Karpas-422 (cell line): ENCODE measurements at regions not wholly inside any gene's neighbourhood (a gene's known extent, or its start where the extent isn't known, plus 50 kb on each side); places are given as distances from the start of the nearest gene placed in this dataset.
"Not testable (repeated sequence)": the region's sequence is repeated elsewhere in the genome, so short reads cannot be mapped to it uniquely, and the experiment has no call there.

ENCODE experiments used
- DNase-seq: peaks from one replicate; pipeline ENCODE4 v3.0.0-alpha.2; 2015
- H2AFZ ChIP-seq: fragments of 200-600 bp; sonication (generic); 2 replicates; pipeline ENCODE4 v1.6.1; 2014; ENCODE audit warnings: antibody characterized with exemption, low read length, mixed read lengths
- H3K27ac ChIP-seq: fragments of 200-600 bp; sonication (generic); 2 replicates; pipeline ENCODE4 v1.5.1; 2014; ENCODE audit warnings: mild to moderate bottlenecking, low read length, moderate library complexity
- H3K27me3 ChIP-seq: fragments of 200-600 bp; sonication (generic); 2 replicates; pipeline ENCODE4 v1.6.1; 2014; ENCODE audit warnings: low read length, mixed read lengths
- H3K36me3 ChIP-seq: fragments of 200-600 bp; sonication (generic); 2 replicates; pipeline ENCODE4 v1.6.1; 2014; ENCODE audit warnings: low read length, mixed read lengths; ENCODE audit not compliant: insufficient read depth
- H3K4me1 ChIP-seq: fragments of 200-600 bp; sonication (generic); 2 replicates; pipeline ENCODE4 v1.6.1; 2014; ENCODE audit warnings: mild to moderate bottlenecking, low read length, mixed read lengths
- H3K4me2 ChIP-seq: fragments of 200-600 bp; sonication (generic); 2 replicates; pipeline ENCODE4 v1.6.1; 2014; ENCODE audit warnings: low read length, low read depth, mild to moderate bottlenecking; ENCODE audit not compliant: poor library complexity, severe bottlenecking
- H3K4me3 ChIP-seq: fragments of 200-600 bp; sonication (generic); 2 replicates; pipeline ENCODE4 v1.5.1; 2014; ENCODE audit warnings: mild to moderate bottlenecking, antibody characterized with exemption, low read length, mixed read lengths
- H3K79me2 ChIP-seq: fragments of 200-600 bp; sonication (generic); 2 replicates; pipeline ENCODE4 v1.6.1; 2014; ENCODE audit warnings: mild to moderate bottlenecking, low read length, mixed read lengths
- H3K9ac ChIP-seq: fragments of 200-600 bp; sonication (generic); 2 replicates; pipeline ENCODE4 v1.6.0; 2014; ENCODE audit warnings: low read length
- H3K9me2 ChIP-seq: fragments of 200-600 bp; sonication (generic), shearing (Covaris generic); replicated peaks from 2 replicates; pipeline ENCODE4 v1.6.0; 2014; ENCODE audit warnings: mild to moderate bottlenecking, low read length, moderate library complexity; ENCODE audit not compliant: insufficient read depth
- H3K9me3 ChIP-seq: fragments of 300-700, 200-600 bp; sonication (generic); 2 replicates; pipeline ENCODE4 v1.6.1; 2014; ENCODE audit warnings: low read length, mixed read lengths
- H4K20me1 ChIP-seq: fragments of 200-600 bp; sonication (generic); 2 replicates; pipeline ENCODE4 v1.6.1; 2014; ENCODE audit warnings: mild to moderate bottlenecking, antibody characterized with exemption, low read length, low read depth; ENCODE audit not compliant: insufficient read depth

- H3K4me1 ChIP-seq = no peaks in the 10 kb centered on the region
- H3K27me3 ChIP-seq = no peaks in the 10 kb centered on the region
- H3K9ac ChIP-seq = no peak overlapping the region
- no peak overlapping the region for H3K27ac ChIP-seq
- no peaks in the 10 kb centered on the region for H4K20me1 ChIP-seq
- 0 out of 2 replicates have a peak, but pooled peaks cover 4% of the 10 kb centered on the region for H3K9me2 ChIP-seq
- H2AFZ ChIP-seq = no peak overlapping the region
- H3K79me2 ChIP-seq = no peaks in the 10 kb centered on the region
- DNase-seq = no peak
- no peak overlapping the region for H3K4me3 ChIP-seq
- H3K36me3 ChIP-seq = no peaks in the 10 kb centered on the region
- H3K4me2 ChIP-seq = no peak overlapping the region
- no peaks in the 10 kb centered on the region for H3K9me3 ChIP-seq
Measured at GRCh38 chr14:30235485-30235884, 307.8 kb upstream of the PRKD1 start.

- Histone ChIP-seq H3K79me2 (no peaks in the 10 kb centered on the region), H2AFZ (no peak overlapping the region), H3K4me1 (no peaks in the 10 kb centered on the region), H3K4me2 (no peak overlapping the region), H3K27ac (no peak overlapping the region), H3K4me3 (no peak overlapping the region), H3K27me3 (no peaks in the 10 kb centered on the region), H3K9ac (no peak overlapping the region), H3K9me3 (no peaks in the 10 kb centered on the region), H3K9me2 (0 out of 2 replicates have a peak, but pooled peaks cover 4% of the 10 kb centered on the region), H3K36me3 (no peaks in the 10 kb centered on the region), H4K20me1 (no peaks in the 10 kb centered on the region)
- no peak for DNase-seq
Measured at GRCh38 chr14:30238936-30239335, 311.3 kb upstream of the PRKD1 start.

- DNase-seq = no peak
- H3K4me1 ChIP-seq = no peaks in the 10 kb centered on the region
- H3K9ac ChIP-seq = no peak overlapping the region
- 0 out of 2 replicates have a peak, but pooled peaks cover 4% of the 10 kb centered on the region for H3K9me2 ChIP-seq
- no peaks in the 10 kb centered on the region for H3K36me3 ChIP-seq
- no peaks in the 10 kb centered on the region for H3K27me3 ChIP-seq
- H3K4me3 ChIP-seq = no peak overlapping the region
- H3K79me2 ChIP-seq = no peaks in the 10 kb centered on the region
- no peaks in the 10 kb centered on the region for H3K9me3 ChIP-seq
- no peak overlapping the region for H2AFZ ChIP-seq
- no peak overlapping the region for H3K4me2 ChIP-seq
- H4K20me1 ChIP-seq = no peaks in the 10 kb centered on the region
- no peak overlapping the region for H3K27ac ChIP-seq
Measured at GRCh38 chr14:30240018-30240417, 312.4 kb upstream of the PRKD1 start.

GRCh38 chr14:30240685-30241084, 313.0 kb upstream of the PRKD1 start:
- Histone ChIP-seq H2AFZ (no peak overlapping the region), H3K79me2 (no peaks in the 10 kb centered on the region), H3K27ac (no peak overlapping the region), H4K20me1 (no peaks in the 10 kb centered on the region), H3K4me1 (no peaks in the 10 kb centered on the region), H3K9me3 (no peaks in the 10 kb centered on the region), H3K4me3 (no peak overlapping the region), H3K4me2 (no peak overlapping the region), H3K9ac (no peak overlapping the region), H3K27me3 (no peaks in the 10 kb centered on the region), H3K9me2 (0 out of 2 replicates have a peak, but pooled peaks cover 4% of the 10 kb centered on the region), H3K36me3 (no peaks in the 10 kb centered on the region)
- no peak for DNase-seq

DNA sequence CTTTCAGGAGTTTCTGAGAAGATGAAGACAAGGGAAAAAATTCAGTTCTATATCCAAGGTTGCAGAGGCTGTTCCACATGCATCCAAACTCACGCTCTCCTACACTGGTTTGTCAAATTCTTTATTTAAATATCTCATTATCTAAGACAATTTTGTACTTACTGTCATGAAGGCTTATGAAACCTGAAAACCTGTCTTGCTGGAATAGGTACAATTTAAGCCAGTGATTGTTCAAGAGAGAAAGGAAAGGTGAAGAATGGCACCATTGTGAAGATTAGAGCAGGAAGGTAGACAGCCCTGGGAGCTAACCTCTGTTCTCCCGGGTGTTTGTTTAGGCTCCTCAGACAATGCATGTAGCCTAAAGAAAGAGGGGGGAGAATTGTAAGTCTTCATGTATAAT, 315.1 kb upstream of the PRKD1 start:
- no peaks in the 10 kb centered on the region for H3K9me3 ChIP-seq
- H3K4me2 ChIP-seq = no peak overlapping the region
- no peaks in the 10 kb centered on the region for H3K27me3 ChIP-seq
- H3K36me3 ChIP-seq = no peaks in the 10 kb centered on the region
- H4K20me1 ChIP-seq = no peaks in the 10 kb centered on the region
- no peaks in the 10 kb centered on the region for H3K4me1 ChIP-seq
- H3K79me2 ChIP-seq = no peaks in the 10 kb centered on the region
- no peak for DNase-seq
- no peak overlapping the region for H3K9ac ChIP-seq
- no peak overlapping the region for H2AFZ ChIP-seq
- H3K4me3 ChIP-seq = no peak overlapping the region
- H3K9me2 ChIP-seq = no peaks in the 10 kb centered on the region
- H3K27ac ChIP-seq = no peak overlapping the region

- Histone ChIP-seq H4K20me1 (no peaks in the 10 kb centered on the region), H3K9ac (no peak overlapping the region), H3K9me2 (no peaks in the 10 kb centered on the region), H3K36me3 (no peaks in the 10 kb centered on the region), H3K4me2 (no peak overlapping the region), H3K27me3 (no peaks in the 10 kb centered on the region), H3K79me2 (no peaks in the 10 kb centered on the region), H3K27ac (no peak overlapping the region), H3K4me1 (no peaks in the 10 kb centered on the region), H3K4me3 (no peak overlapping the region), H2AFZ (no peak overlapping the region), H3K9me3 (no peaks in the 10 kb centered on the region)
- no peak for DNase-seq
Measured at GRCh38 chr14:30243207-30243606, 315.6 kb upstream of the PRKD1 start.

DNA sequence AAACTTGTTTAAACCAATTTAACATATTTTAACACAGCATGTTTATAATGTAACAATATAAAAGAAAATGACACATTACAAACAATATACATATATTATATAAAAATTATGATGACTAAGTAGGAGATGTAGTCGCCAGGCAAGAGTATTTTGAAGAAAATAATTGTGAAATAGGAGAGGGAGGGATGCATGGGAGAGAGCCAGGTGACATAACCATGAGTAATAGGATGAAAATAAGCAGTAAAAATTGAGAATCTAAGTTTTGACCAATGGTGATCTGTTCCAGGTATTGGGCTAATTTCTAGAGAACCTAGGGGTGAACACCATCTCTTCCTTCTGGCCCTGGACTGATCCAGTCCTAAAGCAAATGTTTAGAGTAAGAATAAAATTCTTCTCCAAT, 315.2 kb upstream of the G2E3 start:
- no peak overlapping the region for H3K4me3 ChIP-seq
- no peak overlapping the region for H3K4me2 ChIP-seq
- H3K4me1 ChIP-seq = no peaks in the 10 kb centered on the region
- no peak overlapping the region for H2AFZ ChIP-seq
- H3K9ac ChIP-seq = no peak overlapping the region
- no peaks in the 10 kb centered on the region for H3K9me3 ChIP-seq
- H3K27me3 ChIP-seq = no peaks in the 10 kb centered on the region
- no peaks in the 10 kb centered on the region for H3K9me2 ChIP-seq
- H3K36me3 ChIP-seq = no peaks in the 10 kb centered on the region
- no peaks in the 10 kb centered on the region for H4K20me1 ChIP-seq
- H3K79me2 ChIP-seq = no peaks in the 10 kb centered on the region
- no peak overlapping the region for H3K27ac ChIP-seq
- no peak for DNase-seq

- H3K4me2 ChIP-seq, H3K79me2 ChIP-seq, H3K27ac ChIP-seq, H3K4me1 ChIP-seq, DNase-seq, H3K36me3 ChIP-seq, H2AFZ ChIP-seq, H3K27me3 ChIP-seq, H3K9me3 ChIP-seq, H3K9me2 ChIP-seq, H3K4me3 ChIP-seq, H4K20me1 ChIP-seq, H3K9ac ChIP-seq: not testable (repeated sequence)
Measured at GRCh38 chr14:30244348-30244747, 314.6 kb upstream of the G2E3 start.

- DNase-seq = no peak
Measured at GRCh38 chr14:30251017-30251416, 307.9 kb upstream of the G2E3 start.

More at GRCh38 chr14:30251017-30251416, 307.9 kb upstream of the G2E3 start:
- Histone ChIP-seq H3K4me3 (no peak overlapping the region), H3K27ac (no peak overlapping the region), H3K9ac (no peak overlapping the region), H3K4me1 (no peaks in the 10 kb centered on the region), H3K9me2 (no peaks in the 10 kb centered on the region), H3K9me3 (no peaks in the 10 kb centered on the region), H3K4me2 (no peak overlapping the region), H2AFZ (no peak overlapping the region), H3K27me3 (no peaks in the 10 kb centered on the region), H3K79me2 (no peaks in the 10 kb centered on the region), H3K36me3 (no peaks in the 10 kb centered on the region), H4K20me1 (no peaks in the 10 kb centered on the region)
